Tongue (tissue), 1 donor: ENCODE measurements at regions not wholly inside any gene's neighbourhood (a gene's known extent, or its start where the extent isn't known, plus 50 kb on each side); places are given as distances from the start of the nearest gene placed in this dataset.
"Not testable (repeated sequence)": the region's sequence is repeated elsewhere in the genome, so short reads cannot be mapped to it uniquely, and the experiment has no call there.

ENCODE experiments used
- DNase-seq: peaks from one replicate; pipeline ENCODE4 v3.0.0-alpha.2; 2015

DNA sequence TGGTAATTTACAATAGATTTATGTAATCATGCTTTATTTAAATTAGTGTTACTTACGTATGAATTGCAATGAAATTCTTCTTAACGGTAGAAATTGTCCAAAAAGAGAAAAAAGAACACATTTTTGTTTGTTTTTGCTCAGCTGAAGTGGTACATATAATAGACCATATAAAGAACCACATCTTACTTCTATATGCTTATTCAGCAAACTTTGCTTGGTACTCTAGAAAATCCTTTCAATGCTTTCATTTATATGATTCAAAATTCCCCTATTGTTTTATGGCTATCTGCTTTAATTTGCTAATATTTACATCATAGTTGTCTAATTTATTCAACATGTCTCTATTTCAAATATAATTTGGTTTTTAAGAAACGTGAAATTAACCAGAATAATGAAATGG, 903.2 kb downstream of the ANKRD7 start:
- no peak for DNase-seq

DNA sequence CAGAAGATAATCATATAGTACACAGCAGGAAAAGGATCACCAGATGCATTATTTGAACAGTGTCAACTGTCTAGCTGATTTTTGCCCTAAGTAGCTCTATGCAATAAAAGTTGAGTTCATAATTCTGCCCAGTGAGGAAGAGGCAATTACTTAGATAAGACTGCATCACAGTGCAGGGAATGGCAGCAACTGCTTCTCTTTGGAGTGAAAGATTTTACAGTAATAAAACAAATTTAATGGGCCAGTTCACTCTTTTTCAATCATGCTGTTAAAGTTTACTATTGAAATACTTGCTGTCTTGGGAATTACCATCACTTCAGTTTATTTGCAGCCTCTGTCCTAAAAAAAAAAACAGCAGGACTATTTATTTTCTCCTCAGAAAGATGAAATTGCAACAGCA, 907.9 kb downstream of the ANKRD7 start:
- DNase-seq = no peak

DNA sequence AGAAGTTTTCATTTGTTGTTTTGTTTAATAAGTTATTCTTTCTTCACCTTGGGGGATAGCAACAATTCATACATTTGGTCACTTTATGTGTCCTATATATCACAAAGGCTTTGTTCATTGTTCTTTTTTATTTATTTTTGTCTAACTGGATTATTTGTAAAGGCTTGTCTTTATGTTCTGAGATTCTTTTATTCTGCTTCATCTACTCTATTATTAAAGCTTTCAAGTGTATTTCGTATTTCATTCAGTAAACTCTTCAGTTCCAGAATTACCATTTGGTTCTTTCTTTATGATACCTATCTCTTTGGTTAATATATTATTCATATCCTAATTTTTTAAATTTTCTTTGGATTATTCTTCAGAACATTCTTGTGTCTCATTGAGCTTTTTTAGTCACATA, 942.9 kb downstream of the ANKRD7 start:
- no peak for DNase-seq

DNA sequence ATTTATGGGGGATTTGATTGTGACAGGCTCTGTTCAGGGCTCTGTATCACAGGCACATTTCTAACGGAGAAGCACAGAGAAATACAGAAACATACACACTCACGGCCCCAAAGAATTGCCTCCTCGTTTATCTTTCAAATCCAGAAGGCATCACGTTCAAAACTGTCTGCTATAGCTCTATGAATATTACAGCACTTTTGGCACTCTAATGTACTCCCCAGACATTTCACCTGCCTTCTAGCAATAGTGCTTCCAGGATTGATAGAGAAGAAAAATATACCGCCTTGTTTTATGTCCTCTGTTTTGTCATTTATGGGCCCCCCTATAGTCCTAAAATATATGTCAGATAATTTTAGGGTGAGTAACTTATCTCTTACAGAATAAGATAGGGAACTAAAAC, 947.5 kb downstream of the ANKRD7 start:
- DNase-seq = no peak

DNA sequence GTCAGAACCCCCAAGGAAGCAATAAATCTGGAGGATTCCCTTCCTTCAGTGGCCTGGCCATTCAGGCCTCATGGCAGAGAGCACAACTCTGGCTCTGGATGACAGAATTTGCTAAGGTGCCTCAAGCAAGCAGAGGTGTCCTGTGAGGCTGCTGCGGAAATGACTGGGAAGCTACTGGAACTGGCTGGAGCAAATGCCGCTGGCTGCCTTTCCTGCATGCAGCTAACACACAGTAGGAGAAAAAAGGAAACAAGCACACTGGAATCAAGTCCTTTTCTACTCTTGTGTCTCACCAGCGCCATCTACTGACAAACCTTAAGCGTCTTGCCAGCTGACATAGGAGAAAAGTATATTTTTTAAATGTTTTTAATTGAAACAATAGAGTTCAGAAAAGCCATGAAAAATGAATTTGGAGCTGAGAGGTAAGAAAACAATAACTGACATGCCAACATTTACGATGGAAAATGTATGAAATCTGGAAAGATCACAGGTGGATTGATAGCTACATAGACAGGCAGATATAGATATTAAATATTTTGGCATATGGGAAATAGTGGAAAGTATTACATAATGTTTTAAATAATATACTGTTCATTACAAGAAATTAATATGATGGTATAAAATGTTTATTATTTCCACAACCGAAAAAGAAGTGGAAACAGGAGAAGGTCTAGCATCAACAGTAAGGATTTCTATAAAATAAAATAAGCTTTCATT, 951.6 kb downstream of the ANKRD7 start:
- peak; percentile 88 for DNase-seq

DNA sequence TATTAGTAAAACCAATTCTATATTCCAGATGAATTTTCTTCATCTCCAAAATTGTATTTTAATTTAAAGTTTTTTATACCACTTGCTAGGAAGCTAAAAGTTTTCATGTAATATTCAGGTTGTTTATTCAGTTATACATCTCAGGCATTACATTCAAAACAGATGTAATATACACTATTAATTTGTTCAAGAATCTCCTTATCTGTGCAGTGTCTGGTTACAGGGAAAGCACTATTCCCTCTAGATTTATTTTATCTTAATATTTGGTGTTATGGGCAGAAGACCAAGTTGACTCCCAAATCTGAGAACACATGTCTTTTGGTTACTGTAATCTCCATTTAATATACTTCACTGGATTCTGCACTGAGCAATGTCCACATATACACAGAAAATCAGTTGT, 953.4 kb downstream of the ANKRD7 start:
- DNase-seq = no peak

DNA sequence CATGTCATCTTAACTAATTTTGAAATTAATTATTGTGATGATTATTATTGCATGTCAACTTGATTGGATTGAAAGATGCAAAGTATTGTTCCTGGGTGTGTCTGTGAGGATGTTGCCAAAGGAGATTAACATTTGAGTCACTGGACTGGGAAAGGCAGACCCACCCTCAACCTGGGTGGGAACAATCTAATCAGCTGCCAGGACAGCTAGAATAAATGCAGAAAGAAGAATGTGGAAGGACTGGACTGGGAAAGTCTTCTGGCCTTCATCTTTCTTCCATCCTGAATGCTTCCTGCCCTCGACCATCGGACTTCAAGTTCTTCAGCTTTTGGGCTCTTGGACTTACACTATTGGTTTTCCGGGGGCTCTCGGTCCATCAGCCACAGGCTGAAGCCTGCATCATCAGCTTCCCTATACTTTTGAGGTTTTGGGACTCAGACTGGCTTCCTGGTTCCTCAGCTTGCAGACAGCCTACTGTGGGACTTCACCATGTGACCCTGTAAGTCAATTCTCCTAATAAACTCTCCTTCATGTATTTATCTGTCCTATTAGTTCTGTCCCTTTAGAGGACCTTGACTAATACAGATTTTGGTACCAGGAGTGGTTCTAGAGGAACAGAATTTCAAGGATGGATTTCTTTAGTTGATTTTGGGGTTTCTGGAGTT, 959.8 kb downstream of the ANKRD7 start:
- no peak for DNase-seq

DNA sequence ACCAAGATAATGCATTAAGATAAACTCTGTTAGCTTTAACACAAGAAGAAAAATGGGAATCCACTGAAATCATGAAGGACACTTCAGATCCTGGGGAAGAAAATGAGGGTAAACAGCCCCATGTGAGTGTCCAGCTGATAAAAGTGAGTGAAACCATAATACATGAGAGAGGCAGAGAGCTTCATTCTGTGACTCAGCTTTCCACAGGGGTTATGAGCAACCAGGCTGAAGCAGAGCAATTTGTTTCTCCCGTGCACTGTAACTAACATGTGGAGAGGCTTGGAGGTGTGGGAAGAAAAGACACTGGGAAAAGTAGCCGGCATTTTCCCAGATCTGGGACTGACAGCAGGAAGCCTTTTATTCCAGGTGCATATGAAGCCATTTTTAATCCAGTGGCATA, 971.7 kb downstream of the ANKRD7 start:
- no peak for DNase-seq

DNA sequence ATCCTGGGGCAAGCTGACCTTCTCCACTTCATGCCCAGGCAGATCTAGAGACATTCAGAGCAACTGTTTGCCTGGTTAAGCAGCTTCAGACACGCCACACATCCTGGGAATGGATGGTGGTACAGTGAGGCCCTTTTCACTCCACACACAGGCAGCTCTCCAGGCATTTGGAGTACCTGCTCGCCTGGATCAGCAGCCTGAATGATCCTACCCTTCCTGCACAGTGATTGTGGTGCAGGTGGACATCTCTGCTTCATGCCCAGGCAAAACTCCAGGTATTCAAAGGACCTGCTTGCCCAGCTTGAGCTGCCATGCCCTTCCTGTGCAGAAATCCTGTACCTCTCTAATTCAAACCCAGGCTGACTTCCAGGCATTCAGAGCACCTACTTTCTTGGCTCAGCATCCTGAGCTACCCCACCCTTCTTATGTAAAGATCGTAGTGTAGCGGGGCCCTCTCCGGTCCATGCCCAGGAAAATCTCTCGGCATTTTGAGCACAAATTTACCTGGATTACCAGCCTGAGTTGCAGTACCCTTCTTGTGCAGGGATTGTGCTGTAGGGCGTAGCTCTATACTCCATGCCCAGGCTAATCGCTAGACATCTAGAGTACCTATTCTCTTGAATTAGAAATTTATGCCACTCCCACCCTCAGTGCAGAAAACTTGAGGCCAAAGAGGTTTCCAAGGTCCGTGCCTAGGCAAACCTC, 972.8 kb downstream of the ANKRD7 start:
- DNase-seq = no peak

DNA sequence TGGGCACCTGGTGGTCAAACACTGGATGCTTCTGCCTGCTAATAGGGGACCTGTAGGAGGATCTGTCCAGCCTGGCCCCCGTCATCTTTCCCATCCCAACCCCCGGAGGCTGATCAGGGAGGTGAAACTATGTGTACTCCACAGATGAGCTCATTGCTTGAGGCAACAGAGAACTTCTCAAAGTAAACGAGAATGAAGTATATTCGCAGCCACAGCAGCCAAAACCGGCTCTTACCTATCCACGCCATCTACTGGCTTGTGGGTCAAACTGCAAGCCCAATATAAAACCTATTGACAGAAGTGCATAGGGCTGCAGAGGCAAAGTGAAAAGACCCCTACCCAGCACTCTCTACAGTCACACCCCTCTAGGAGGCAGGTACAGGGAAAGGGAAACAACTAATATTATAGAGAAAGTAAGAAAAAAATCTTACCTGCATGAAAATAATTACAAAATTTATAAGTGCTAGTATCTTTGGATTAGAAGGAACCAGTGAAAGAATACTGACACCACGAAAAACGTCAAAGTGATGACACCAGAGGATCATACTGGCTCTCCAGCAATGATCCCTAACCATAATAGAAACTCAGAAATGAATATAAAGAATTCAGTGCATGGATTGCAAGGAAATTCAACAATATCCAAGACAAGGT, 973.5 kb downstream of the ANKRD7 start:
- peak; percentile 61 for DNase-seq

DNA sequence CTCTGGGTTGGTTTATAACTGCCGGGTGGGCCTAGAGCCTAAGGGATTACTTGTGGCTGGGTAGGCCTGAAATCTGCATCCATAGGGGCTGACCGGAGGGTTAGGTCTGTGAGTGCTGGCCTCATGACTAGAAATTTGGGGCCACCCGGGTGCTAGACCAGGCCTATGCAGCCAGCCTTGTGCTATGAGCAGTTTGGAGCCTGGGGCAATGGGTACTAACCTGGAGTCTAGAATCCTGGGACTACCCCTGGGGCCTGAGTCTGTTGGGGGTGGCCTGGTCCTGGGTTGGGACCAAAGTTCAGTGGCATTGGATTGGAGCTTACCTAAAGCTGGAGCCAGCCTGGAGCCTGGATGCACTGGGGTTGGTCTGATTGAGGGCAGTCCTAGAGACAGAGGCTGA, 995.2 kb downstream of the ANKRD7 start:
- DNase-seq = no peak

DNA sequence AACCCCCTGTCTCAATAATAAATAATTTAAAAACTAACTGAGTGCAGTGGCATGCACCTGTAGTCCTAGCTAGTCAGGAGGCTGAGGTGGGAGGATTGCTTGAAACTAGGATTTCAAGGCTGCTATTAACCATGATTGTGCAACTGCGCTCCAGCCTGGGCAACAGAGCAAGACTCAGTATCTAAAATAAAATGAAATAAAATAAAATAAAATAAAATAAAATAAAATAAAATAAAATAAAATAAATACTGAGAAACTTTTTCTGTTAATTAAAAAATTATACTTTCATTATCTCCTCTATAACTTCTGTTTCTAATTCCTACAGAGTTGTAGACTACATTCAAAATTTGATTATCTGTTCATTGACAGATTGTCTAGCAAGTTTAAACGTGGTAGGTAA, 999.4 kb downstream of the ANKRD7 start:
- DNase-seq = no peak

DNA sequence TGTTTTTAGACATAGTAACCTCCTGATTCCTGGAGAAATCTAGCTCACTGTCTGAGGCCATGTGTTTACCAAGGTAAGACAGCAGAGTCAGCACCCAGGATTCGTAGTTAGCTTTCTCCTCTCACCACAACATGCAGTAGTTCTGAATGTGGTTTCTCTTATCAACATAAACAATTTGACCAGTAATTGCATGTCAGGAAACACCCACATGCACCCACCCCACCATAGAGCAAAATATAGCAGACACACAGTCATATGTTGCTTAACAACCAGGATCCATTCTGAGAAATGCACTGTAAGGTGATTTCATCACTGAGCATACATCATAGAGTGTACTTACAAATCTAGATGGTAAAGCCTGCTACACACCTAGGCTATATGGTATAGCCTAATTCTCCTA, 1004.0 kb downstream of the ANKRD7 start:
- DNase-seq = no peak

DNA sequence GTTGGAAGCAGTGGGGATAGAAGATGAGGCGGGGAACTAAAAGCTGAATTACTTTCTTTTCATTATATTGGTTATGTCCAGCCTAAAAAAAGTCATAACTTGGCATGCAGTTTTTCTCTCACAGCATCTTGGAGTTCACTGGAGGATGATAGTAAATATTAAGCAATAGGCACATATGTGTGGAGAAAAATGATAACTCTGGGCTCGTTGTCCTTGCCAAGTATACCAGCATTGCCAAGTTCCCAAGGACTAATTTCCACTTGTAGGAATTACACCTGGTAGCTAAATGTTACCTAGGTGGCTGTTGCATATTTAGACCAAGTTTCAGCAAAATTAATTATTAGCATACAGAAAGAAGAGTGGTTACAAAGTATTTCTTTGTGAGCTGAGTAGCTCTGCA, 1007.6 kb downstream of the ANKRD7 start:
- DNase-seq = no peak

DNA sequence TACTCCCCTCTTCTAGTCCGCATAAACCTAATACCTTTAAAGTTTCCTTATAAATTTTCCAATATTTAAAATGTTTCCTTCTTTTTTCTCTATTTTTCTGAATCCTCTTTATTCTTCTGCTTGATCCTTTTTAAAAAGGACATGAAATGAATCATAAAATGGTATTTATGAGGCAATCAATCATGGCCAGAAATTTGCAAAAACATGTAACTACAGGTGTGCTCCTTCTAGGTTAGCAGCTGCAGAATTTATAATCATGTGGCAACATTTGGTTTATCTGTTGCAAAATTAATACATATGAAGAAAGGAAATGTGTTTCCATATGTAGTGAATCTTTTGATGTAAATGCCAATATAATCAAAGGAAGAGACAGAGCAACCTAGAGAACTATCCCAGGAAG, 1008.5 kb downstream of the ANKRD7 start:
- no peak for DNase-seq

DNA sequence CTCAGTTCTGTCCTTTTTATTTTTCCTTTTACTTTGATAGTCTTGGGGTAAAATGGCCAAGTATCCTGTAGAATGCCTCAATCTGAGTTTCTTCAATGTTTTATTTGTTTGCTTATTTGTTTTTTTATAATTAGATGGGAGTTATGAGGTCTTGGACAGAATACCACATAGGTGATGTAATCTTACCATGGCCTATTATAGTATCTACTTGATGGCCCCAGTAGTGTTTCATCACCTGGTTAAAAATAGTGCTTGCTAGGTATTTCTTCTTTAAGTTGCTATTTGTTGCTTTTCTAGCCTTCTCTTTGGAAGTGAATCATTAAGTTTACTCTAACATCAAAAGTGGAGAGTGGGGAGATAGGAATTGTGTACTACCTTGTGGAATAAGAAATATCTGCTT, 1020.0 kb upstream of the KCND2 start:
- DNase-seq = no peak

DNA sequence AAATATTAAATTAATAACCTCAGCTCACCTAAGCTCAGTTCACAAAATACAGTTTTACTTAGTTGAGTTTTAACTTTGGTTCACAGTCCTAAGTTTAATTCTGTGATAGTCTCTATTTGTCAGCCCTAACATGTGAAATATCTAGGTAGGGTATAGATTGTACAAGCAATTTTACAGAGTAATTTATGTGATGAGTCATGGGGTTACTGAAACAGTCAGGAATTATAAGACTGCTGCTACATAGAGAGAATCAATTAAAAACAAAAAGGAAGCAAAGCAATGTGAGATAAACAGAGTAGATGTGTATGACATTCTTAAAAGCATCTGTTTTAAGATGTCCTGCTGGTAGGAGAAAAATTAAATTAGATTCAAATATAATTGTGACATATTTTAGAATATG, 1018.2 kb upstream of the KCND2 start:
- DNase-seq = no peak

DNA sequence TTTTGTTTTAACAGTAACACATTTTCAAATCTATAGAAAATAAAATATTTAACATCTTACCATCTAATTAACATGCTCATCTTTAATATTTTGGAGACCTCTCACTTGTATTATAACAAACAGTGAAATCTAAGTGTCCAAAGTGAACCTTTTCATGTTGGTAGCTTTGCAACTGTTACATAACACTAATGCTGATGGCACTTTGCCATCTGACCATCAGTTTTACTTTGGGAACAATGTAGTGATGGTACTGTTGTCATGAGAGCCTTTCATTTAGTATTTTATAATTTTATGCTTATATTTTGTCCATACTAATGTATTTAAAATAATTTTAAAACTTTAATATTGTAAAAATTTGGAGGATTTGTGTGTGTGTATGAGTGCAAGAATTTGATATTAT, 1017.0 kb upstream of the KCND2 start:
- DNase-seq = peak; percentile 2

DNA sequence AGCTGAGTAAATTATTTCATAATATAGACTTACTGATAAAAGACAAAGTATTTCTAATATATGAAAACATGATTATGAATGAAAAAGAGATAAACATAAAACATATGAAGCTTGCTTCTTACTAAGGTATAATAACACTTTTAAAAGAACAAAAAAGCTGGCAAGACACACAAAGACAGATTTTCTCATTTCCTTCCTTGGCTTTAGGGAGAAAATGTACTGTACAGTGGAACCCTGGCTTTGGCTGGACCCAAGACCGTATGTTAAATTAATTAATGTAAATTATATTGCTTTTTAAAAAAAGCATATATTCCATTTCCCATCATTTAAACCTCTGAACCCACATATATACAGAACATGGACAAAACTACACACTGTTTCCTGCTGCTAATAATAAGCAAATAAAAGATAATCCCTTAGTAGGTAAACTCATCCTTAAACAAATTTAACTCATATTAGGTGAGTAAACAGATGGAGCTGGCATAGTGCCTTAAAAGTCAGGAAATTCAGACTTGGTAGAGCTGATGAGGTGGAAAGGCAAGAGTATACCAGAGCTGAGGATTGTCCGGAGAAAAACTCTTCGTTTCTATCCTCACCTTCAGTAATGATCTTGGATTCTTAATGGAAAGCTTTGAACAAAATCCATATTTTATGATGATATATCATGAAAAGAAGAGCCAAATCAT, 1016.4 kb upstream of the KCND2 start:
- peak; percentile 19 for DNase-seq

DNA sequence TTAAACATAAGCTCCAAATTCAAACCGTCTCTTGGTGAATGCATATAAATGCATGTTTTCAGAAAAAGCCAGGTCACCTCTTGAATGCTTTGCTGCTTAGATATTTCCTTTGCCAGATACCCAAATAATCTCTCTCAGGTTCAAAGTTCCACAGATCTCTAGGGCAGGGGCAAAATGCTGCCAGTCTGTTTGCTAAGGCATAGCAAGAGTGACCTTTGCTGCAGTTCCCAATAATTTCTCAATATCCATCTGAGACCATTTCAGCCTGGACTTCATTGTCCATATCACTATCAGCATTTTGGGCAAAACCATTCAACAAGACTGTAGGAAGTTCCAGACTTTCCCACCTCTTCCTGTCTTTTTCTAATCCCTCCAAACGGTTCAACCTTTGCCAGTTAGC, 1006.2 kb upstream of the KCND2 start:
- DNase-seq = not testable (repeated sequence)

DNA sequence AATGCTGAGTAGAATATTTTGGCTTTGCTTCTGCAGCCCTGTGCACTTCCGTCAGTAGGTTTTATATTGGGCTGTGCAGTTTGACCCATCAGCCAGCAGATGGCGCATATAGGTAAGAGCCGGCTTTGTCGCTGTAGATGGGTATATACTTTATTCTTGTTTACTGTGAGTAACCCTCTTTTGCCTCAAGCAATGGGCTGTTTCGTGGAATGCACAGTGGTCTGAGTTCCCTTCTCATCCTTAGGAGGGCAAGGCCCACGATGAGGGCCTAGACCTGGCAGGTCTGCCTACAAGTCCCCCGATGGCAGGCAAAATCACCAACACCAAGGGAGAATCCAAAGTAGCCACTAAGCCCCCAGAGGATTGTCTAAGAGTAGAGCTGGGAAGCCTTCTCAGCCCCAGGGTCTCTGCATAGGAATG, 1002.9 kb upstream of the KCND2 start:
- peak; percentile 77 for DNase-seq

DNA sequence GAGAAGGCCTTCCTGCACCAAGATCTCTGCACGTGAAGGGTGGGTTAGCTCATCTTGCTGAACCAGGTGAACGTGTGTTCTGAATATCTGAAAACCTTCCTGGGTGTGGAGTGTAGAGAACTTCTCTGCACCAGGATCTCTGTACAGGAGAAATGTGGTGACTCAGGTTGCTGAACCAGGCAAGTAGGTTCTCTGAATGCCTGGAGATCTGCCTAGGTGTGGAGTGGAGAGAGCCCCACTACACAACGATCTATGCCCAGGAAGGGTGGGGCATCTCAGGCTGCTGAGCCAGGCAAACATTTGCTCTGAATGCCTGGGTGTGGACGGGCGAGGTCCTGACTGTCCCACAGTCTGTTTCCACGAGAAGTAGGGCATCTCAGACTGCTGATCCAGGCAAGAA, 1002.3 kb upstream of the KCND2 start:
- no peak for DNase-seq
